EH (cell line): ENCODE measurements at regions not wholly inside any gene's neighbourhood (a gene's known extent, or its start where the extent isn't known, plus 50 kb on each side); places are given as distances from the start of the nearest gene placed in this dataset.
"Not testable (repeated sequence)": the region's sequence is repeated elsewhere in the genome, so short reads cannot be mapped to it uniquely, and the experiment has no call there.

ENCODE experiments used
- DNase-seq: peaks from one replicate; pipeline ENCODE4 v3.0.0-alpha.2; 2015; ENCODE audit warnings: low read depth

DNA sequence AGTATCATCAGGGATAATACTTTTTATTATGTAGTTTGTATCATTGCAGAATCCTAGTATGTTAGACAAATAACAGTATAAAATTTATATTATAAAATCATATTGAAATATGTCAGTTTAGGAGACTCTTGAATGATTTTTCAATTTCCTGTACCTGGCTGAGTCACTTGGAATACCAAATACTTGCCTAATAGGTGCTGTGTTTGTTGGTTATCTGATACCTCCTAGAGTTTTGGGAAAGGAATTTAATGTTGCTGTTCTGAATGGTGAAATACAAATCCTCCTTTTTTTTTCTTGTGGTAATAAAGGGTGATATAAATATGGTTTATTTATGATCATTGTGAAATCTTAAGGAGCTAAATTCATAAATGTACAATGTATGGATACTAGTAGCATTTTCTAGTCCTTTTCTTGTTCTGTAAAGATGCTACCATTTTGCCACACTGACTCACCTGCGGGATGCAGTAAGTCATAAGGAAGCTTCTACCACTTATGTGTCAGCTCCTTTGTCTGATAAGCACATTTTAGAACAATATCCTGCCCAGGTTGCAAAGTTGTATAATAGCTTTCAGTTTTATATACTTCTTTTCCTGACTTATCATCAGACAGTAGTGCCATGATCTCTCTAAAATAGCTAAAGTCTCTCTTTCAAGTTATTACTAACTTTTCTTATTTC is 465.5 kb downstream of the XIRP2 start:
- DNase-seq: no peak

DNA sequence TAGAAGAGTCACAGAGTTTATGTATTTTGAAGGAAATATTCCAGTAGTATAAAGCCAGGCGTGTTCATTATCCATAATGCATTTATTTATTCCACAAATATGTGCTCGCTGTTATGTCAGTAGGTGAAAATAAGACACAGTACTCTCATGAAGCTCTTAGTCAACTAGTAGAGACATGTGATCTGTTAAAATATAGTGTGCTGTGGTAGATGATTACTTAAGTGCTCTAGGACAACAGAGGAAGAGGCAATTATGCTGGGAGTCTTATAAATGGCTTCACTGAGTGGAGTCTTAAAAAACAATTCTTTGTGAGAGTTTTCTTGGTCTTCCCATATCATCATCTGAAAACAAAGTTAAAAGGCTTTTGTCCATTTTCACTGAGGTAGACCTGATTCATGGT is 457.3 kb downstream of the XIRP2 start:
- DNase-seq: no peak

DNA sequence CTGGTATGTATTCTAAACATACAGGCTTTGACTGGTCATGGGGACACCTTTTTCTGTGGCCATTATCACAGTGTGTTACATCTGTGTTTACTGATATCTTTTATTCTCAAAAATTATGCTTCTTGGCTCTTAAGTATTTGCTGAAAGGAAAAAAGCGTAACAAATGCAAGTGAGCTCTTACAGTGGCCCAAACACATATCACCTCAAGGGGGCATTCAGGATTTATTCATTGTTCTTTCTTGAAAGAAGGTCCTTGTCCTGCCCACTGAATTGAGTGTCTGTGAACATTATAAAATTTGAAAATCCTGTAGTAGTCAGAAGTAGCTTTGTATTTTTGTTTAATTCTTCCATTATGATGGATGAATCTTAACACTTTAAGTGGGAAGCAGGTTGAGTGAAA is 454.5 kb downstream of the XIRP2 start:
- no peak for DNase-seq

DNA sequence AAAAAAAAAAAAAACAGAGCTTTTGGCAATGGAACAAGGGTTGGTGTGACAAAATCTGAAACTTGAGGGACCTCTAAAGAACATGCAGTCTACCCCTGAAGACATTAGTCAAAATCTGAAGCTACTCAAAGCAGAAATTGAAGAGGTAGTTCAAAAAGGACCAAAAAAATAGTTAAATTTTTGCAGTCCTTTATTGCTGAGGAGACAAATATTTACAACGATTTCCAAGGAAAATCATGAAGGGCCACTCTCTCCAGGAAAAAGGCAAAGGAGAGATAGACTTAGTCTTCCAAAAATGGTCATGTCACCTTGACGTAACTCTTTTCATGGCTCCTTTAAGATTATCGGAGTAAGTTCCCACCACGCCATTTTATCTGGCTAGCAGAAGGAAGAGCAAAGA is 452.0 kb downstream of the XIRP2 start:
- DNase-seq: no peak

DNA sequence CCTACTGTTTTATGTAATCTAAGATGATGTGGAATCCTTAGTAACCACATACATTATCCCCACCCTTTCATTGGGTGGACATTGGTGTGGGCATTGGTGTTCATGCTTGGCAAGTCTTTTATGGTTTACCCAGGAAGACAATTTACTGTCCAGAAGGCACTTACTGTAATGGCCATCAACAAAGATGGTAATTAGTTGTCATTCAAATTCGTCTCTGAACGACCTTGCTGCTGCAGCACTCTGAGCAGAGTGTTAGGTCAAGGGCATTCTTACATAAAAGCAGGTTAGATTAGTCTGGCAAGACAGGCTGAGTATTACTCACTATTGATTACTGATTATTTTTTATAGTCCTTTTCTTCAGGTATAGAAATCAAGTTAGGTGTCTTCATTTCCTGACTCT is 447.9 kb downstream of the XIRP2 start:
- no peak for DNase-seq

DNA sequence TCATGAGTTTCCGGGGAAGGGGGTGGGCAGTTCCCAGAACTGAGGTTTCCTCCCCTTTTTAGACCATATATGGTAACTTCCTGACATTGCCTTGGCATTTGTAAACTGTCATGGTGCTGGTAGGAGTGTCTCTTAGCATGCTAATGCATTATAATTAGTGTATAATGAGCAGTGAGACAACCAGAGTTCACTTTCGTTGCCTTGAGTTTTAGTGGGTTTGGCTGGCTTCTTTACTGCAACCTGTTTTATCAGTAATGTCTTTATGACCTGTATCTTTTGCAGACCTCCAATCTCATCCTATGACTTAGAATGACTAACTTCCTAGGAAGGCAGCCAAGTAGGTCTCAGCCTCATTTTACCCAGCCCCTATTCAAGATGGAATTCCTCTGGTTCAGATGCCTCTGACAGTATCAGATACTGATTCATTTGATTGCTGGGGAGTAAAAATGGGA is 447.3 kb downstream of the XIRP2 start:
- peak; percentile 9 for DNase-seq

DNA sequence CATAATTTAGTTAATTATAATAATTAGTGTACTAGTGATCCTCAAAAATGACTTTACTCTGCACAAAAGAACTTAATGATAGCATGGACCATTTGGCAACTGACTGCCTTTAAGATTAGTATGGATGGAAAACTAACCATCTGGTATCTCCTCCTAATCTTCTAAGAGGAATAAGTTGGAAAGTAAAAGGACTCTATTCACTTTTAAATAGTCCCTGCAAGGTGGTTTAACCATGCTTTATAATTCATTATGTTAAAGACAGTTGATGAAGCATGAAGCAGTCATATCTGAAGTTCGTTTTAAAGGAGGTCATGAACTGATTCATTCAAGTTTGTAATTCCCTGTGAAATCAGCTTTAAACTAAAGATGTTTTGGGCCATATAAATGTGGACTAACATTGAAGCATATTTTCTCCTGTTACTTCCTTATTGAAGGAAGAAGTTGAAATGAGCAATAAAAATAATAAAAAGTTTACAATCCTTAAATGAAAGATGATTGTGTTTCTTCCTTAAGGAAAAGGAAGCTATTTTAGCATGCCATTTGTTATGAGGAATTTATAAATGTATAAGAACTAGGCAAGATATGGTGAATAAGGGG is 446.0 kb downstream of the XIRP2 start:
- no peak for DNase-seq

DNA sequence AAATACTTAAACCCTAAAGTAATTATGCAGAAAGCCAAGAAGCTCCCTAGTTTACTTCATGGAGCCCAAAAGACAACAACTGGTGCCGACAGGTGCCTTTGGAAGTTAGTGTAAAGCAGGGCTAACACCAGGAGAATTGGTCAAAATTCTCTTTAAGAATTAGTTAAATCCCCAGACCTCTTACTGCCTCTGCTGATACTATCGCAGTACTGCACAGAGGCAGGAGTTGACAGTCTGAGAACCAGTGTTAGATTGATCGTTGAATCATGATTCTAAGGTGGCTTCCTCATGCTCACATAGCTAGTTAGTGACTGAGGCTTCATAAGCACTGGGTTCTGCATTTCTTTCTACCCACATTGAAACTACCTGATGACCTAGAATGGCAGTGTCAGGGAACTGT is 445.0 kb downstream of the XIRP2 start:
- DNase-seq: no peak

DNA sequence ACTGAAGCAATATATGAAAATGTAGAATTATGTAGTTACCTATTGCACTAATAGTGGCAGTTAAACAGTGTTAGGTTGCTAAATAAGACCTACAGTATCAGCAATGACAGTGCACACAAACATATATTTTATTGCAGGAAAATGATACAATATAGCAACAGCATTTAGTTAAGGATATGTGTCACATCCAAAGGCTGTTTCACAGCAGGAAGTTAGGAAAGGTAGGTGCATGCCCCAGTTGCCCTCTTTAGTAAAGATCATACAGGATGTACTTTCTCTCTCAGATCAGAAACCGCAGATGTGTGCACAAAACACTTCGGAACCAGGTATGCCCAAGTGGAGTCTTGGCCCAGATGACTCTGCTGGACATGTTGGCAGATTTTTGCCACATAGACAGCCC is 444.1 kb downstream of the XIRP2 start:
- no peak for DNase-seq

DNA sequence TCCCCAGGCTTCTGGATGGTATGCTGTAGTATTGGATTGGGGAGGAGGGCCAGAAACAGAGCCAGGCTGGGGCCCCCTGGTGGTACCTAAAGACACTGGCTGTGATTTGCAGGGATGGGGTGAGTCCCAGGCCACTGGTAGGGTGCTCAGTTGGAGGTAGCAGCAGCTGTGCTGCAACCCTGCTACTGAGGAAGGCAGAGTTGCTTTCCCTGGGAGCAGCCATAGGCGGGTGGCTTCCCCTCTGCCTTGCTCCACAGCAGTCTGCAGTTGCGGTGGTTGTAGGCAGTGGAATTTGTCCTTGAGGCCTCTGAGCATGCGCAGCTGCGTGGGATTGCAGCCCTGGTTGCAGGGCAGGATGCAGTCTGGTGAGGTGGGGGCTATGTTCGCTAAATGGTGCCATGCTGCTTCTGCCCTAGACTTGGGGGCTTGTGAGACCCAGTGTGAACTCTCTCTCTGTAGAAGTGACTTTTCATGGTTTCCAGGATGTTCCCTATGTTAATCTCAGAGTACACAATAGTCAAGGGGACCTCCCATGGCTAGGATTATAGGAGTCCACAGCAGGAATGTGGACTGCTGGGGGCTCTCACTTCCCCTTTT is 443.5 kb downstream of the XIRP2 start:
- DNase-seq: no peak

DNA sequence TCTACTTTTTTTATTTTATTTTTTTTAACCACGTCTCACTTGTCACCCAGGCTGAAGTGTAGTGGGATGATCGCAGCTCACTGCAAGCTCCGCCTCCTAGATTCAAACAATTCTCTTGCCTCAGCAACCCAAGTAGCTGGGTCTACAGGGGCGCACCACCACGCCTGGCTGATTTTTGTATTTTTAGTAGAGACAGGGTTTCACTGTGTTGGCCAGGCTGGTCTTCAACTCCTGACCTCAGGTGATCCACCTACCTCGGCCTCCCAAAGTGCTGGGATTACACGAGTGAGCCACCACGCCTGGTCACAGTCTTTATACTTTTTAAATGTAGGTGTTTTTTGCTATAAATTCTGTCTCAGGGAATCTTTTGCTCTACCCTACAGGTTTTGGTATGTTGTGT is 440.5 kb downstream of the XIRP2 start:
- DNase-seq: not testable (repeated sequence)

DNA sequence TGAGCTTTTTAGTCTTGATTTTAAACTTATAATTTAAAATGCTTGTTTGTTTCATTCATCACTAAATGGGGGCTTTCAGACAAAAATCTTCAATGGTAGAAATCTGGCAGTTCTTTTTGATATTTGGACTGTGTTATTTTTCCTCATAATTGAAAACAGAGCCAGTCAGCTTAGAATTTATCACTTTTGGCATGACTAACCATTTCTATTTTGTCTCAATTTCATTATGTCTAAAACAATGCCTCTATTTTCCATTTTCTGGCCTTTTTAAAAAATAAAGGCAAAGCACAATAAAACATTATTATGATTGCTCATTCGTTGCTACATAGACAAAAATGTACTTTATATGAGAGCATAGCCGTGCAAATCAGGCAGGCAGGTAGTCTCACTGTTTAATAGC is 434.5 kb downstream of the XIRP2 start:
- DNase-seq: no peak

DNA sequence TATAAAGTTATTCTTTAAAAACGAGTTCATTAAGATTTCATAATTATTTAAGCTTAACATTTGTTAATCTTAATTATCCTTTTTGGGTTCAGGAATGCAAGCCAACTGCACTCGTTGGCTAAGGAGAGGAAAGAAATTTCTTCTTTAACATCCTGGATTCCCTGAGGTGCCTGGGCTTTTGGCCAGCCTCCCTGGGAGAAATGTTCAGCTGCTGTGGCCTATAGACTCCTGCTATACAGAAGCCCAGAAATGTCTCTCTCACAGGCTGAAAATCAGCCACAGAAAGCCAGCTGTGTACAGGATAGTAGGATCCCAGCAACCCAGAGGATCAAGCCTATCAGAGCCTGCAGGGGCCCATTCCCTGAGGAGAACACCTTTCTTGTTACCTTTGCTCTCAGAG is 430.3 kb downstream of the XIRP2 start:
- no peak for DNase-seq

DNA sequence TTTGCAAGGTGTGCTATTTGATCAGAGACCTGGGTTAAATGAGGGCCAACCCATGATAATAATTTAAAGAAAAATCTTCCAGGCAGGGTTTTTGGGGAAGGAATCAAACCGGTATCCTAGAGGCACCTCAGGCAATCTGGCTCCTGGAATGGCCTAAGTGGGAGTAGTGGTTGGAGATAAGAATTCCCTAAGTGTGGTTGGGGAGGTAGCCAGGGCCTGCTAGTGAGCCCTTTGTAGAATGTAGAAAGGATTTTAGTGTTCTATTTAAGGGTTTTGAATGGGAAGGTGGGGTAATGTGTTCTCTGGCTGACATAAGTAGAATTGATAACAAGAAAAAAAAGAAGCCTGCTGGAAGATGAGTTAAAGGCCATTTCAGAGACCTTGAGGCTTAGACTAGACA is 422.2 kb downstream of the XIRP2 start:
- no peak for DNase-seq
